IMR-90 (cell line): ENCODE measurements at regions not wholly inside any gene's neighbourhood (a gene's known extent, or its start where the extent isn't known, plus 50 kb on each side); places are given as distances from the start of the nearest gene placed in this dataset.

Experiments
- ATAC-seq: fragments of 200-7000 bp; cut with Tn5 transposase; 2 replicates; pipeline ENCODE4 v1.9.1; 2020; ENCODE audit warnings: low read depth, mild to moderate bottlenecking, moderate library complexity
- BruUV-seq: library from RNA; stranded (reverse); fragments of 400-500 nt; replicated peaks from 2 replicates; lab custom pipeline; 2021; lab: Mats Ljungman, UMichigan
- CTCF ChIA-PET: fragments of 300-600 bp; formaldehyde crosslinking; extraction: SDS; loops from one replicate; lab custom pipeline; 2021; ENCODE audit warnings: antibody characterized with exemption; lab: Yijun Ruan, JAX
- POLR2A ChIA-PET: fragments of 300-600 bp; sonication (Branson Sonifier 250); formaldehyde crosslinking; loops from one replicate; lab custom pipeline; 2022; ENCODE audit warnings: antibody characterized with exemption; ENCODE audit not compliant: unreplicated experiment; lab: Charles Lee
- DNase-seq: peaks from one replicate; pipeline ENCODE4 v3.0.0; 2013
- H2AFZ ChIP-seq: replicated peaks from 2 replicates; pipeline ENCODE3; 2013; ENCODE audit warnings: low read length, mild to moderate bottlenecking; ENCODE audit not compliant: poor library complexity
- H2AK5ac ChIP-seq: 2 replicates; pipeline ENCODE4 v1.6.1; 2013; ENCODE audit warnings: low read depth, low read length, inconsistent platforms
- H2AK9ac ChIP-seq: replicated peaks from 2 replicates; pipeline ENCODE3; 2013; ENCODE audit warnings: mild to moderate bottlenecking, low read depth, low read length, moderate library complexity; ENCODE audit not compliant: poor library complexity
- H2BK120ac ChIP-seq: 2 replicates; pipeline ENCODE4 v1.6.1; 2013; ENCODE audit warnings: low read depth, low read length, inconsistent platforms
- H2BK15ac ChIP-seq: 3 replicates; pipeline ENCODE4 v1.6.1; 2013; ENCODE audit warnings: low read depth, low read length, inconsistent platforms
- H2BK20ac ChIP-seq: 2 replicates; pipeline ENCODE4 v1.6.1; 2013; ENCODE audit warnings: low read depth, mild to moderate bottlenecking, inconsistent platforms, low read length, moderate library complexity
- H2BK5ac ChIP-seq: 2 replicates; pipeline ENCODE4 v1.6.1; 2013; ENCODE audit warnings: mild to moderate bottlenecking, low read depth, low read length, inconsistent platforms; ENCODE audit not compliant: poor library complexity, severe bottlenecking
- H3K14ac ChIP-seq: replicated peaks from 2 replicates; pipeline ENCODE4 v1.6.1; 2013; ENCODE audit warnings: low read depth, low read length, inconsistent platforms
- H3K18ac ChIP-seq: 2 replicates; pipeline ENCODE4 v1.6.1; 2013; ENCODE audit warnings: low read depth, low read length, control low read depth
- H3K23ac ChIP-seq: 2 replicates; pipeline ENCODE4 v1.6.1; 2013; ENCODE audit warnings: low read depth, low read length, inconsistent platforms
- H3K27ac ChIP-seq: 2 replicates; pipeline ENCODE4 v1.5.1; 2013; ENCODE audit warnings: mild to moderate bottlenecking, control low read depth, low read length; ENCODE audit not compliant: insufficient read depth
- H3K27me3 ChIP-seq: 2 replicates; pipeline ENCODE4 v1.6.1; 2013; ENCODE audit warnings: low read length; ENCODE audit not compliant: control insufficient read depth, insufficient read depth
- H3K36me3 ChIP-seq: 2 replicates; pipeline ENCODE4 v1.6.1; 2013; ENCODE audit warnings: low read length, mixed read lengths; ENCODE audit not compliant: control insufficient read depth, insufficient read depth
- H3K4ac ChIP-seq: 2 replicates; pipeline ENCODE4 v1.6.1; 2013; ENCODE audit warnings: low read depth, low read length, inconsistent platforms
- H3K4me1 ChIP-seq: 2 replicates; pipeline ENCODE4 v1.6.1; 2013; ENCODE audit warnings: low read length, mixed read lengths; ENCODE audit not compliant: control insufficient read depth, insufficient read depth
- H3K4me2 ChIP-seq: 2 replicates; pipeline ENCODE4 v1.6.1; 2013; ENCODE audit warnings: low read depth, mild to moderate bottlenecking, control low read depth, low read length, moderate library complexity
- H3K4me3 ChIP-seq: 2 replicates; pipeline ENCODE4 v1.5.1; 2013; ENCODE audit warnings: low read depth, mild to moderate bottlenecking, control low read depth, low read length, moderate library complexity; ENCODE audit not compliant: insufficient read depth
- H3K56ac ChIP-seq: 2 replicates; pipeline ENCODE4 v1.6.1; 2013; ENCODE audit warnings: low read length, inconsistent platforms; ENCODE audit not compliant: insufficient read depth; ENCODE audit errors: extremely low read depth
- H3K79me1 ChIP-seq, 2 experiments: 2 replicates each; pipeline ENCODE4 v1.6.1; 2013; ENCODE audit warnings: low read length in 2 of 2, inconsistent platforms in 1 of 2, low read depth in 1 of 2
- H3K9ac ChIP-seq: 2 replicates; pipeline ENCODE4 v1.6.1; 2013; ENCODE audit warnings: low read depth, low read length, control low read depth
- H3K9me1 ChIP-seq: 2 replicates; pipeline ENCODE4 v1.6.1; 2013; ENCODE audit warnings: low read length, inconsistent platforms; ENCODE audit not compliant: insufficient read depth
- H3K9me3 ChIP-seq: 2 replicates; pipeline ENCODE4 v1.6.1; 2013; ENCODE audit warnings: low read length; ENCODE audit not compliant: control insufficient read depth, insufficient read depth
- H4K20me1 ChIP-seq: 2 replicates; pipeline ENCODE4 v1.6.1; 2013; ENCODE audit warnings: low read length, inconsistent platforms; ENCODE audit not compliant: insufficient read depth
- H4K5ac ChIP-seq: 2 replicates; pipeline ENCODE4 v1.6.1; 2013; ENCODE audit warnings: mild to moderate bottlenecking, low read depth, low read length, control low read depth
- H4K8ac ChIP-seq, 2 experiments: 2 replicates each; pipeline ENCODE4 v1.6.1; 2013; ENCODE audit warnings: low read depth in 2 of 2, low read length in 2 of 2, control low read depth in 1 of 2, inconsistent platforms in 1 of 2
- H4K91ac ChIP-seq: 2 replicates; pipeline ENCODE4 v1.6.1; 2013; ENCODE audit warnings: low read depth, low read length, inconsistent platforms; ENCODE audit not compliant: insufficient read depth
- CEBPB ChIP-seq: IDR thresholded peaks from 2 replicates; pipeline ENCODE4 v1.6.1; 2012; ENCODE audit warnings: low read depth, low read length, improper control_type of control experiment
- CHD1 ChIP-seq: IDR thresholded peaks from 2 replicates; pipeline ENCODE4 v1.6.1; 2012; ENCODE audit warnings: low read depth, low read length, improper control_type of control experiment
- ELK1 ChIP-seq: fragments of 150-350 bp; IDR thresholded peaks from 2 replicates; pipeline ENCODE4 v1.6.1; 2016; ENCODE audit warnings: low read depth, mild to moderate bottlenecking, low read length, moderate library complexity, borderline replicate concordance
- FOS ChIP-seq: fragments of 150-350 bp; IDR thresholded peaks from 2 replicates; pipeline ENCODE4 v1.6.1; 2016; ENCODE audit warnings: low read depth, low read length
- MXI1 ChIP-seq: IDR thresholded peaks from 2 replicates; pipeline ENCODE4 v1.6.1; 2012; ENCODE audit warnings: low read depth, mild to moderate bottlenecking, low read length, moderate library complexity, borderline replicate concordance
- NFE2L2 ChIP-seq: fragments of 150-350 bp; IDR thresholded peaks from 2 replicates; pipeline ENCODE4 v1.6.1; 2016; ENCODE audit warnings: low read depth, mild to moderate bottlenecking, low read length
- RCOR1 ChIP-seq: IDR thresholded peaks from 2 replicates; pipeline ENCODE4 v1.6.1; 2012; ENCODE audit warnings: mild to moderate bottlenecking, low read length, improper control_type of control experiment; ENCODE audit not compliant: insufficient replicate concordance
- RFX5 ChIP-seq: IDR thresholded peaks from 2 replicates; pipeline ENCODE4 v1.8.0; 2012; ENCODE audit warnings: low read depth, mild to moderate bottlenecking, low read length, moderate library complexity
- SMC3 ChIP-seq: fragments of 150-350 bp; IDR thresholded peaks from 2 replicates; pipeline ENCODE4 v1.6.1; 2016; ENCODE audit warnings: low read depth, mild to moderate bottlenecking, antibody characterized with exemption, low read length, moderate library complexity
- USF2 ChIP-seq: fragments of 150-350 bp; IDR thresholded peaks from 2 replicates; pipeline ENCODE4 v1.6.1; 2017; ENCODE audit warnings: mild to moderate bottlenecking, antibody characterized with exemption, low read length, low read depth
- WGBS, 2 experiments: methylation state at CpG; one replicate each; pipeline versions ENCODE4 v1.1.5 to v1.1.7; 2013; ENCODE audit warnings: missing lambda C conversion rate in 2 of 2; ENCODE audit not compliant: insufficient read length in 1 of 2; ENCODE audit errors: extremely low coverage in 2 of 2; 5-methylcytosine and 5-hydroxymethylcytosine counted together
- dilution Hi-C: fragments of 300-500 bp; cut with HindIII; formaldehyde crosslinking; loops from one replicate; pipeline ENCODE4 v1.14.3; 2018; ENCODE audit warnings: low sequenced_read_pairs; ENCODE audit not compliant: unreplicated experiment
- in situ Hi-C: fragments of 300-500 bp; cut with MboI; formaldehyde crosslinking; loops from 3 replicates; pipeline ENCODE4 v1.14.3; 2019; ENCODE audit warnings: low sequenced_read_pairs, inconsistent platforms, mixed read lengths
- intact Hi-C: fragments of 100-400 bp; cut with micrococcal nuclease; formaldehyde crosslinking; loops from 2 replicates; pipeline ENCODE4 v1.10.0; 2022

GRCh38 chr12:61796846-61797245 lies 463.4 kb upstream of the USP15 start:
- no peak for ATAC-seq
- Histone ChIP-seq H2AK9ac (no peak overlapping the region), H3K27me3 (no peaks in the 10 kb centered on the region), H3K14ac (no peak overlapping the region), H3K4me2 (no peak overlapping the region), H3K9me1 (no peaks in the 10 kb centered on the region), H2BK20ac (no peak overlapping the region), H2AFZ (no peak overlapping the region), H2AK5ac (no peak overlapping the region), H3K9ac (no peak overlapping the region), H4K91ac (no peak overlapping the region), H4K20me1 (no peaks in the 10 kb centered on the region), H3K4me1 (no peaks in the 10 kb centered on the region), H3K9me3 (0 out of 2 replicates have a peak, but pooled peaks cover 2% of the 10 kb centered on the region), H3K36me3 (no peaks in the 10 kb centered on the region), H2BK120ac (no peak overlapping the region), H3K79me1 (no peaks in the 10 kb centered on the region), H3K27ac (no peak overlapping the region), H2BK5ac (no peak overlapping the region), H3K23ac (no peak overlapping the region), H3K56ac (no peak overlapping the region), H3K18ac (no peak overlapping the region), H2BK15ac (no peak overlapping the region), H3K4me3 (no peak overlapping the region), H3K4ac (no peak overlapping the region), H4K5ac (no peak overlapping the region), H4K8ac (no peak overlapping the region)
- intact Hi-C loops = no loop called here
- TF ChIP-seq NFE2L2 (no peak), USF2 (no peak), SMC3 (no peak), ELK1 (no peak), RFX5 (no peak), CHD1 (no peak), CEBPB (no peak), FOS (no peak), RCOR1 (no peak), MXI1 (no peak)
- in situ Hi-C loops = no loop called here
- no CpG with 5 or more reads among the region's 1 CpG for WGBS, 2 experiments
- ChIA-PET CTCF (no interaction called here), POLR2A (no interaction called here)
- DNase-seq = no peak
- no TSS peak for BruUV-seq
- dilution Hi-C loops = no loop called here
